Activated CD8-positive, alpha-beta memory T cell treated with anti-CD3 and anti-CD28 coated beads, Interleukin-2, amount 50 U/mL, for 48 hours (primary cell): ENCODE measurements at regions not wholly inside any gene's neighbourhood (a gene's known extent, or its start where the extent isn't known, plus 50 kb on each side); places are given as distances from the start of the nearest gene placed in this dataset.
"Not testable (repeated sequence)": the region's sequence is repeated elsewhere in the genome, so short reads cannot be mapped to it uniquely, and the experiment has no call there.

Experiments
- DNase-seq: peaks from one replicate; pipeline ENCODE4 v3.0.0-alpha.2; 2020

- no peak for DNase-seq
These were observed 160.9 kb downstream of the RTL9 start for GRCh38 chrX:110519501-110519900.

- DNase-seq = no peak
These were observed 161.3 kb downstream of the RTL9 start for GRCh38 chrX:110519906-110520452.

- not testable (repeated sequence) for DNase-seq
These were observed 162.0 kb downstream of the RTL9 start for GRCh38 chrX:110520652-110521051.

GRCh38 chrX:110531873-110532580, 173.4 kb downstream of the RTL9 start:
- DNase-seq = no peak

DNA sequence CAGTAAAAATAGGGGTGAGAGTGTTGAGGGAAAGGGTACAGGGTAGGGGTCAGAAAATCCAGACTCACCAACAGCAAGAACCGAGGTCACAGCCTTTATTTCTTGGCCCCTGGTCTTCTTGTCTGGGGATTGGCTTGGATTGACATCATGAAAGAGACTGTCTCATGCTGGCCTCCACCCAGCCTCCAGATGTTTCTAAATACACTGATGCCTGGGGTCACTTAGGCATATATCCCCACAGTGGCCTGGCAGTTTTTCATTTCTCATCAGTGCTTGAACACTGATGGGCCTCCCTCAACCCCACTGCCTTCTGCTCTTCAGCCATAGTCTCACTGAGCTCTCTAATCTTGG, 173.9 kb downstream of the RTL9 start:
- DNase-seq = no peak

DNA sequence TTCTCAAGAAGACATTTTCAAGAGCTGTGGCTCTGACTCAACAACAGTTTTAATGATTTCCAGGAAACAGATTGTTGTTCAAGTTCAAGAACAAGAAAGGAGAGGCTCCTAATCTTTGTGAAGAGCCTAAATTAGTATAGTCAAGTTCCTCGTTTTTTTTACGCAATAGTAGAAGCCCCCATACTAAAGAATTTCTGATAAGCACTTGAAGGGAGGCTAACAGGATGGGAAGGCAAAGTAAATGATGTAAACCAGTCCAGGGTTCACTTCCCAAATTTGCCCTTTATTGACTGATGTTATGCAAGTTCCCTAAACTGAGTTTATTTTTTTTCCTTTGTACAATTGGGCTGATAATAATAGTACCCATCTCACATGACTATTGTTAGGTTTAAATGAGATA, 178.2 kb downstream of the RTL9 start:
- no peak for DNase-seq

GRCh38 chrX:110541266-110541665, 182.6 kb downstream of the RTL9 start:
- no peak for DNase-seq

- DNase-seq = not testable (repeated sequence)
These were observed 192.2 kb downstream of the RTL9 start for GRCh38 chrX:110550854-110551253.

GRCh38 chrX:110557864-110558263, 199.2 kb downstream of the RTL9 start:
- no peak for DNase-seq

GRCh38 chrX:110558406-110558805, 199.8 kb downstream of the RTL9 start:
- no peak for DNase-seq

DNA sequence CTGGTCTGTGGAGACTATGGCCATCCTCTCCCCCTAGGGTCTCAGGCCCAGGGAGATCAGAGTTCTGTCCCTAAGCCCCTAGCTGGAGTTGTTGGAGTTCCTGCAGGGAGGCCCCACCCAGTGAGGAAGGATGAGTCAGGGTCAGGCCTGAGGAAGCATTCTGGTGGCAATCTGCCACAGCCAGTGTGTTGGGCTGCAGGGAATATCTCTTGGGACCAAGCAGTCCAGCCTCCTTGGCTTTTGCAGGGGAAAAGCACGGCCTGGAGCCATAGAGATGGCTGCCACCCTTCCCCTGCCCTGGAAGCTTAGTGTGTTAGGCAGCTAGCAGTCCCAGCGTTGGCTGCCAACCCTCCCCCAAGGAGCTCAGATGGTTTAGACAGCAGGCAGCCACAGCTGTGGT, 202.4 kb downstream of the RTL9 start:
- no peak for DNase-seq

DNA sequence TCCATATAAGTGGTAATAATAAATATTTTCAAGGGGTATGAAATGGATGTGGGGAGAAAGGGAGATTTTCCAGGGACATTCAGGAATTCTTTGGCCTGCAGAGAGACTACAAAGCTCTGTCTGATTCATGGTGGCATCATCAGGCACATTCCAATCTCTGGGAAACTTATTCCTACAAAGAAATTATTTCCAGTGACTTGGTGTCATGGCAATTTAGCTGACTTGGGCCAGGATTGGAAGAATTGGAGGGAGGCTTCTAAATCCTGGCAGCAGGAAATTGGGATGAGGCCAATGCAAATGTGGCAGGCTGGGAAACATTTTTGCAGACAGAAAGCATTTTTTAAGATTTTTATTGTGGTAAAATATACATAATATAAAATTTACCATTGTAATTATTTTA, 204.6 kb downstream of the RTL9 start:
- DNase-seq = no peak

DNA sequence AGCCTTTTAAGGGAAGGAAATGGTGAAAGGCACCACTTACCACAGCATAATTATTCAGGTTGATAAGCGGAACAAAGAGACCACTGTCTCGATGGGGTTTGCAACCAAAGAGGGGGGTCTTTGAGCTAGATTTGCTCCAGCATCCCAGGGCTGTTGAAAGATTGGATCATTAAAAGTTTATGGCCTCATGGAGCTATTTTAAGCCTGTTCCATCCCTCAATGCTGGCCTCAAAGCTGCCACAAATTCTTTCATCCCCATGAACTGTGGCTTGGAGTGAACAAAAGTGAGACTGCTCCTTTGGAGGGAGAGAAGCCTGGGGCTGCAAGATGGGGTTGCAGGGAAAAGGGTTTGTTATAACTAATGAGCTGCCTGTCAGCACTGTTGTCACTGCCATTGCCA, 209.8 kb downstream of the RTL9 start:
- no peak for DNase-seq

- DNase-seq = no peak
These were observed 210.9 kb downstream of the RTL9 start for GRCh38 chrX:110569506-110569905.

GRCh38 chrX:110578270-110578669, 217.3 kb downstream of the CHRDL1 start:
- DNase-seq = no peak

- no peak for DNase-seq
These were observed 211.5 kb downstream of the CHRDL1 start for GRCh38 chrX:110584083-110584482.

GRCh38 chrX:110588164-110588563, 207.5 kb downstream of the CHRDL1 start:
- no peak for DNase-seq

DNA sequence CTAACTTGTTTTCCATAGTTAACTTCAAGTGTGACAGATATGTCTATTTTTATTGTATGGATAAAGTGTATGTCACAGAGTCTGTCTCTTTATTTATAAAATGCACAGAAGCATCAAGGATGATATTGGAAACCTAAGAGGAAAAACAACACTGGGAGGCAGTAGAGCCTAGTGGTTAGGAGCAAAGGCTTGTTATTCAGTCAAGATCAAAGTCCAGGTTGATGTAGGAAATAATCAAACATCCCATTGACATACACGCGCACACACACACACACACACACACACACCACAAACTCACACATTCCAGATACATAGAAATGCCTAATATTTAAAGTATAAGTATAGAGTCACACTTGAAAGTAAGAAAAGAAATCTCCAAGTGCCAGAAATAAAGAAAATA, 206.8 kb downstream of the CHRDL1 start:
- no peak for DNase-seq

- DNase-seq = no peak
These were observed 194.8 kb downstream of the CHRDL1 start for GRCh38 chrX:110600745-110601310.

- DNase-seq = no peak
These were observed 181.0 kb downstream of the CHRDL1 start for GRCh38 chrX:110614596-110614995.
